ENCODE measurements at regions not wholly inside any gene's neighbourhood (a gene's known extent, or its start where the extent isn't known, plus 50 kb on each side); places are given as distances from the start of the nearest gene placed in this dataset.

DNA sequence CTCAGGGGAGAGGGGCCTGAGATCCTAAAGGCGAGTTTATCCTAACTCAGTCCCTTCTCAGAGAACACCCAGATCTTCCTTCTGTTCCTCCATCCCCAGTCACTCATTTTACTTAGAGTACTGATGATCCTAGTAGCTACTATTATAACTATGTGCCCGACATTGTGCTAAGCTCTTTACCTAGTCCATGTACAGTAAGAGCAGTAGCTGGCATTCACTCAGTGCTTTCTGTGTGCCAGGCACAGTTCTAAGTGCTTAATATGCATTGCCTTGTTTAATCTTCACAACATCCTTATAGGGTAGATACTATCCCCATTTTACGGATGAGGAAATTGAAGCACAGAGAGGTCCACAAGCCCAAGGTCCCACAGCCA lies 58.3 kb downstream of the FRMPD3 start:
- TF ChIP-seq ELF4 (CRISPR knock-in tag; IDR thresholded peaks at IDR 0.05; ENCODE audit: low read depth) = no peak
- no peak for TF ChIP-seq NFYB (CRISPR knock-in tag; conservative IDR thresholded peaks at IDR 0.05; ENCODE audit: low read depth)
- TF ChIP-seq, protein P1, sequence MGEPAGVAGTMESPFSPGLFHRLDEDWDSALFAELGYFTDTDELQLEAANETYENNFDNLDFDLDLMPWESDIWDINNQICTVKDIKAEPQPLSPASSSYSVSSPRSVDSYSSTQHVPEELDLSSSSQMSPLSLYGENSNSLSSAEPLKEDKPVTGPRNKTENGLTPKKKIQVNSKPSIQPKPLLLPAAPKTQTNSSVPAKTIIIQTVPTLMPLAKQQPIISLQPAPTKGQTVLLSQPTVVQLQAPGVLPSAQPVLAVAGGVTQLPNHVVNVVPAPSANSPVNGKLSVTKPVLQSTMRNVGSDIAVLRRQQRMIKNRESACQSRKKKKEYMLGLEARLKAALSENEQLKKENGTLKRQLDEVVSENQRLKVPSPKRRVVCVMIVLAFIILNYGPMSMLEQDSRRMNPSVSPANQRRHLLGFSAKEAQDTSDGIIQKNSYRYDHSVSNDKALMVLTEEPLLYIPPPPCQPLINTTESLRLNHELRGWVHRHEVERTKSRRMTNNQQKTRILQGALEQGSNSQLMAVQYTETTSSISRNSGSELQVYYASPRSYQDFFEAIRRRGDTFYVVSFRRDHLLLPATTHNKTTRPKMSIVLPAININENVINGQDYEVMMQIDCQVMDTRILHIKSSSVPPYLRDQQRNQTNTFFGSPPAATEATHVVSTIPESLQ (CRISPR knock-in tag; IDR thresholded peaks at IDR 0.05) = no peak
- TF ChIP-seq, protein P2, sequence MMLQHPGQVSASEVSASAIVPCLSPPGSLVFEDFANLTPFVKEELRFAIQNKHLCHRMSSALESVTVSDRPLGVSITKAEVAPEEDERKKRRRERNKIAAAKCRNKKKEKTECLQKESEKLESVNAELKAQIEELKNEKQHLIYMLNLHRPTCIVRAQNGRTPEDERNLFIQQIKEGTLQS (CRISPR knock-in tag; conservative IDR thresholded peaks at IDR 0.05) = no peak
- TF ChIP-seq, protein P3, sequence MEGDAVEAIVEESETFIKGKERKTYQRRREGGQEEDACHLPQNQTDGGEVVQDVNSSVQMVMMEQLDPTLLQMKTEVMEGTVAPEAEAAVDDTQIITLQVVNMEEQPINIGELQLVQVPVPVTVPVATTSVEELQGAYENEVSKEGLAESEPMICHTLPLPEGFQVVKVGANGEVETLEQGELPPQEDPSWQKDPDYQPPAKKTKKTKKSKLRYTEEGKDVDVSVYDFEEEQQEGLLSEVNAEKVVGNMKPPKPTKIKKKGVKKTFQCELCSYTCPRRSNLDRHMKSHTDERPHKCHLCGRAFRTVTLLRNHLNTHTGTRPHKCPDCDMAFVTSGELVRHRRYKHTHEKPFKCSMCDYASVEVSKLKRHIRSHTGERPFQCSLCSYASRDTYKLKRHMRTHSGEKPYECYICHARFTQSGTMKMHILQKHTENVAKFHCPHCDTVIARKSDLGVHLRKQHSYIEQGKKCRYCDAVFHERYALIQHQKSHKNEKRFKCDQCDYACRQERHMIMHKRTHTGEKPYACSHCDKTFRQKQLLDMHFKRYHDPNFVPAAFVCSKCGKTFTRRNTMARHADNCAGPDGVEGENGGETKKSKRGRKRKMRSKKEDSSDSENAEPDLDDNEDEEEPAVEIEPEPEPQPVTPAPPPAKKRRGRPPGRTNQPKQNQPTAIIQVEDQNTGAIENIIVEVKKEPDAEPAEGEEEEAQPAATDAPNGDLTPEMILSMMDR (IDR thresholded peaks at IDR 0.05) = no peak
- TF ChIP-seq, protein P4, sequence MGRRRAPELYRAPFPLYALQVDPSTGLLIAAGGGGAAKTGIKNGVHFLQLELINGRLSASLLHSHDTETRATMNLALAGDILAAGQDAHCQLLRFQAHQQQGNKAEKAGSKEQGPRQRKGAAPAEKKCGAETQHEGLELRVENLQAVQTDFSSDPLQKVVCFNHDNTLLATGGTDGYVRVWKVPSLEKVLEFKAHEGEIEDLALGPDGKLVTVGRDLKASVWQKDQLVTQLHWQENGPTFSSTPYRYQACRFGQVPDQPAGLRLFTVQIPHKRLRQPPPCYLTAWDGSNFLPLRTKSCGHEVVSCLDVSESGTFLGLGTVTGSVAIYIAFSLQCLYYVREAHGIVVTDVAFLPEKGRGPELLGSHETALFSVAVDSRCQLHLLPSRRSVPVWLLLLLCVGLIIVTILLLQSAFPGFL (CRISPR knock-in tag; IDR thresholded peaks at IDR 0.05; ENCODE audit: borderline replicate concordance) = no peak
- TF ChIP-seq, protein P5, sequence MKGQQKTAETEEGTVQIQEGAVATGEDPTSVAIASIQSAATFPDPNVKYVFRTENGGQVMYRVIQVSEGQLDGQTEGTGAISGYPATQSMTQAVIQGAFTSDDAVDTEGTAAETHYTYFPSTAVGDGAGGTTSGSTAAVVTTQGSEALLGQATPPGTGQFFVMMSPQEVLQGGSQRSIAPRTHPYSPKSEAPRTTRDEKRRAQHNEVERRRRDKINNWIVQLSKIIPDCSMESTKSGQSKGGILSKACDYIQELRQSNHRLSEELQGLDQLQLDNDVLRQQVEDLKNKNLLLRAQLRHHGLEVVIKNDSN (CRISPR knock-in tag; IDR thresholded peaks at IDR 0.05) = no peak
- TF ChIP-seq, protein P6, sequence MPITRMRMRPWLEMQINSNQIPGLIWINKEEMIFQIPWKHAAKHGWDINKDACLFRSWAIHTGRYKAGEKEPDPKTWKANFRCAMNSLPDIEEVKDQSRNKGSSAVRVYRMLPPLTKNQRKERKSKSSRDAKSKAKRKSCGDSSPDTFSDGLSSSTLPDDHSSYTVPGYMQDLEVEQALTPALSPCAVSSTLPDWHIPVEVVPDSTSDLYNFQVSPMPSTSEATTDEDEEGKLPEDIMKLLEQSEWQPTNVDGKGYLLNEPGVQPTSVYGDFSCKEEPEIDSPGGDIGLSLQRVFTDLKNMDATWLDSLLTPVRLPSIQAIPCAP (CRISPR knock-in tag; IDR thresholded peaks at IDR 0.05) = no peak

All from WTC11 (cell line).